GM20000 (cell line): ENCODE measurements at regions not wholly inside any gene's neighbourhood (a gene's known extent, or its start where the extent isn't known, plus 50 kb on each side); places are given as distances from the start of the nearest gene placed in this dataset.

ENCODE experiments used
- DNase-seq: peaks from one replicate; pipeline ENCODE4 v3.0.0; 2012; ENCODE audit warnings: low spot score
- TF ChIP-seq, protein P1 (sequence below): IDR thresholded peaks from 2 replicates; pipeline ENCODE4 v1.5.1; 2012; ENCODE audit warnings: mild to moderate bottlenecking, control low read depth; ENCODE audit errors: extremely low read depth, missing control alignments

DNA sequence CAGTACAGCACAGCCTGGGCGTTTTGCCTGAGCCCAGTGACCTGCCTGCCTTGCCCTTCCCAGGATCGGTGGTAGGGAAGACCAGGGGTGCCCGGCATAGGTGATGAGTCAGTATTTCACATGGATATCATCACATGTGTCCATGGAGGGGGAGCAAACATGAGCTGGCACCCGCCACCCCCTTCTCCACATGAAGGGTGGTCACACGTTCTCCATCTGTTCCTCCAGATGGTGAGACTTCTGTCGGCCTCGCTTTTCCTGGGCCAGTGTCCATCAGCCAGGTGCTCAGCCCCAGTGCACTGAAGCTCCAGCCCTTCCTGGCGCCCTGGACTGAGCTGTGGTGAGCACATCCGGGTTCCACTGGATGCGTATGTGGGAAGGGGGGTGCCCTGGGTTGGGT, 208.4 kb downstream of the UBE3A start:
- no peak for DNase-seq
- TF ChIP-seq, protein P1, sequence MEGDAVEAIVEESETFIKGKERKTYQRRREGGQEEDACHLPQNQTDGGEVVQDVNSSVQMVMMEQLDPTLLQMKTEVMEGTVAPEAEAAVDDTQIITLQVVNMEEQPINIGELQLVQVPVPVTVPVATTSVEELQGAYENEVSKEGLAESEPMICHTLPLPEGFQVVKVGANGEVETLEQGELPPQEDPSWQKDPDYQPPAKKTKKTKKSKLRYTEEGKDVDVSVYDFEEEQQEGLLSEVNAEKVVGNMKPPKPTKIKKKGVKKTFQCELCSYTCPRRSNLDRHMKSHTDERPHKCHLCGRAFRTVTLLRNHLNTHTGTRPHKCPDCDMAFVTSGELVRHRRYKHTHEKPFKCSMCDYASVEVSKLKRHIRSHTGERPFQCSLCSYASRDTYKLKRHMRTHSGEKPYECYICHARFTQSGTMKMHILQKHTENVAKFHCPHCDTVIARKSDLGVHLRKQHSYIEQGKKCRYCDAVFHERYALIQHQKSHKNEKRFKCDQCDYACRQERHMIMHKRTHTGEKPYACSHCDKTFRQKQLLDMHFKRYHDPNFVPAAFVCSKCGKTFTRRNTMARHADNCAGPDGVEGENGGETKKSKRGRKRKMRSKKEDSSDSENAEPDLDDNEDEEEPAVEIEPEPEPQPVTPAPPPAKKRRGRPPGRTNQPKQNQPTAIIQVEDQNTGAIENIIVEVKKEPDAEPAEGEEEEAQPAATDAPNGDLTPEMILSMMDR = no peak

DNA sequence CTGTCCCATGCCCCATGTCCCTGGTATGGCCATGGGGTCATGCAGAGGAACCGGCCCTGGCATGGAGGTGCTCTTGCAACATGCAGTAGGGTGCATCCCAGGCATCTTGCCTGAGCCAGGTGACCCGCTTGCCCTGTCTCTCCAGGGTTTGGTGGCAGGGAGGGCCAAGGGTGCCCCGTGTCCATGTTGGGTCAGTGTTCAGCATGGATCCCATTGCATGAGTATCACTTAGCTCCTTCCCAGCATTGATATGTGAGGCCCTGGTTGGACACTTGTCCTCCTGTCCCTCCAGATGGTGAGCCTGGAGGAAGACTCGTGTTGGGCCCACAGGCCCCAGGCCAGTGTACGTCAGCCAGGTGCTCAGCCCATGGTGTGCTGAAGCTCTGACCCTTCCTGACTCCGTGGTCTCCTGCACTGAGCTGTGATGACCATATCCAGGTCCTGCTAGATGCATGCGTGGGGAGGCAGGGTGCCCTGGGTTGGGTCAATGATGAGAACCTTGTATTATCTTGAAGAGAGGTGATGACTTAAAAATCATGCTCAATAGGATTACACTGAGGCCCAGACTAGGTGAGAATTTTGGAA, 205.0 kb downstream of the UBE3A start:
- TF ChIP-seq, protein P1 = no peak
- no peak for DNase-seq

DNA sequence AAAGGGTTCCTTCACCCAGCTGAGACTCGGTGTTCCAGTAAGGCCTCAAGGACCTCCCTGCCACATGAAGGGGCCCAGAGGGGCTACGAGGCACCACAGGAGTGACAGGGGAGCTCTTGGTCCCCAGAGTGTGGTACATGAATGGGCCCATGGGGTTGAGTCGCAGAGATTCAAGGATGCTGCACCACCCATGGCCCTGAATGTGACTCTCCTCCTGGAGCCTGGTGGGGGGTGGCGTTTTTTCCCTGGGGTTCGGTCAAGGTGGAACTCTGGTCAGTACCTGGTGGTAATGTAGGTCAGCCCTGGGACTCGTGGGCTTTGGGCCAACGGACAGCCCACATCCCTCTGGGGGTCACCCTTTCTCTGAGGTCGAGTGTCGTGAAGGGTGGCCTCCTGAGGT, 204.0 kb downstream of the UBE3A start:
- TF ChIP-seq, protein P1 = no peak
- DNase-seq = no peak

DNA sequence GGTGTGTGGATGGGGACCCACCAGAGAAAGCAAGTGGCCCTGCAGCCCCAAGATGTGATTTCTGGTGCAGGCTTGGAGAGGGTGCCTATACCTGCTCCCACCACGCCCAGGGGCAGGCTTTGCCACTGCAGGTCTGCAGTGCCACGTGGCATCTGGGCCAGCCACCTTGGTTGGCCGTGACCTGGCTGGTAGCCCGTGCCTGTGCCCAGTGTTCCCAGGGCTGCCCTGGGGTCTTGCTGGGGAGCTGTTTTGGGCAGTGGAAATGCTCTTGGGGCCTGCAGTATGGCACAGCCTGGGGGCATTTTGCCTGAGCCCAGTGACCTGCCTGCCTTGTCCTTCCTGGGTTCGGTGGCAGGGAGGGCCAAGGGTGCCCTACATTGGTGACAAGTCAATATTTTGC, 203.4 kb downstream of the UBE3A start:
- TF ChIP-seq, protein P1 = no peak
- DNase-seq = no peak

DNA sequence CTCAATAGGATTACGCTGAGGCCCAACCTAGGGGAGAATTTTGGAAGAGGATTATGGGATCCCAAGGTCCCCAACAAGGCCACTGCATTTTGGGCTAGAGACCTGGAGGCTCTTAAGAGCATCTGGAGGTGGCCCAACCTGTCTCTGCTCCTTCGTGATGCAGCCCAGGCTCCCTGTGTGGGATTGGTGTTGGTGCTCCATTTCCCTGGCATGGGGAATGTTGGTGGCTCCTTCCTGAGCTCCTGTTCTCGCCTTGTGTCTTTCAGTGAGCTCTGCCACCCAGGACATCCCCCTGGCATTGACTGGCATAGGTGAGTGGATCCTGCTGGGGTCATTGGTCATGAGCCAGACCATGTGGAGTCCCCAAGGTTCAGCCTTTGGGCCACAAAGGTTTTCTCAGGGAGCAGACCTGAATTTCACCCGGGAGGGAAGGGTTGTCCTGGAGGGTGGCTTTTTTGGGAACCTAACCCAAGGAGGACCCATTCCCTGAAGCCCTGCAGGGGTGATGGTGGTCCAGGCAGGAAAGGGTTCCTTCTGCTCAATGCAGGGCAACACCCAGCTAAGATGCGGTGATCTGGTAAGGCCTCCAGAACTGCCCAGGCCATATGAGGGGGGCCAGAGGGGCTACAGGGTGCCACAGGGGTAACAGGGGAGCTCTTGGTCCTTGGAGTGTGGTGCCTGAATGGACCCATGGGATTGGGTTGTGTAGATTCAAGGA, 202.5 kb downstream of the UBE3A start:
- no peak for DNase-seq
- TF ChIP-seq, protein P1 = no peak

DNA sequence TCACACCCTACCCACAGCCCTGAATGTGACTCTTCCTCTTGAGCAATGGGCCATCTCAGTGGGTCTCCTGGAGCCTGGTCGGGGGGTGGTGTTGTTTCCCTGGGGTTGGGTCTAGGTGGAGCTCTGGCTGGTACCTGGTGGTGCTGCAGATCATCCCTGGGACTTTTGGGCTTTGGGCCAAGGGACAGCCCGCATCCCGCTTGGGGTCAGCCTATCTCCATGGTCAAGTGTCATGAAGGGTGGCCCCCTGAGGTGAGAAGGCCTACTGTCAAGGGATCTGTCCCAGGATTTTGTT, 202.0 kb downstream of the UBE3A start:
- DNase-seq = no peak
- TF ChIP-seq, protein P1 = no peak

DNA sequence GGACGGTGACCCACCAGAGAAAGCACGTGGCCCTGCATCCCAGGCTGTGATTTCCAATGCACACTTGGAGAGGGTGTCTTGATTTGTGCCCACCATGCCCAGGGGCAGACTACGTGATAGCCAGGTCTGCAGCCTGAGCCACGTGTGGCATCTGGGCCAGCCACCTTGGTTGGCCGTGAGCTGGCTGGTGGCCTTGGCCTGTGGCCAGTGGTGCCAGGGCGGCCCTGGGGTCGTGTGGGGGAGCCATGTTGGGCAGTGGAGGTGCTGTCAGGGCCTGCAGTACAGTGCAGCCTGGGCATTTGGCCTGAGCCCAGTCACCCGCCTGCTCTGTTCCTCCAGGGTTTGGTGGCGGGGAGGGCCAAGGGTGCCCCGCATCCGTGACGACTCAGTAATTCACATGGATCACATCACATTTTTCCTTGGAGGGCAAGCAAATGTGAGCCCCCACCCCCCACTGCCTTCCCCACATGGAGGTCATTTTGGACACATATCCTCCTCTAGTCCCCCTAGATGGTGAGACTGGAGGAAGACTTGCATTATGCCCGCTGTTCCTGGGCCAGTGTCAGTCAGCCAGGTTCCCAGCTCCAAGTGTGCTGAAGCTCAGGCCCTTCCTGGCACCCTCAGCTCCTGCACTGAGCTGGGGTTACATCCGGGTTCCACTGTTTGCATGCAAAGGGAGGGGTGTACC, 201.4 kb downstream of the UBE3A start:
- no peak for DNase-seq
- TF ChIP-seq, protein P1 = no peak
